ENCODE measurements at regions not wholly inside any gene's neighbourhood (a gene's known extent, or its start where the extent isn't known, plus 50 kb on each side); places are given as distances from the start of the nearest gene placed in this dataset.

DNA sequence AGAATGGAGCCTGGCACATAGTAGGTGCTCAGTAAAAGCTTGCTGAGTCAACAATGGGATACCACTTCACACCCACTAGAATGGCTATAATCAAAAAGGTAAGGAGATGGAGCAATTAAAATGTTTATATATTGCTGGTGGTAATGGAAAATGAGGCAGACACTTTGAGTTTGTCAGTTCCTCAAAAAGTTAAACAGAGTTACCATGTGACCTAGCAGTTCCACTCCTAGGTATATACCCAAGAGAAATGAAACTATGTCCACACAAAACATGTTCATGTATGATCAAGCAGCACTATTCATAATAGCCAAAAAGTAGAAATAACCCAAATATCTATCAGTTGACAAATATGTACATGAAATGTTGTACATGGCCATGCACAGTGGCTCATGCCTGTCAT is 74.8 kb upstream of the ECE1 start:
- TF ChIP-seq, protein P1, sequence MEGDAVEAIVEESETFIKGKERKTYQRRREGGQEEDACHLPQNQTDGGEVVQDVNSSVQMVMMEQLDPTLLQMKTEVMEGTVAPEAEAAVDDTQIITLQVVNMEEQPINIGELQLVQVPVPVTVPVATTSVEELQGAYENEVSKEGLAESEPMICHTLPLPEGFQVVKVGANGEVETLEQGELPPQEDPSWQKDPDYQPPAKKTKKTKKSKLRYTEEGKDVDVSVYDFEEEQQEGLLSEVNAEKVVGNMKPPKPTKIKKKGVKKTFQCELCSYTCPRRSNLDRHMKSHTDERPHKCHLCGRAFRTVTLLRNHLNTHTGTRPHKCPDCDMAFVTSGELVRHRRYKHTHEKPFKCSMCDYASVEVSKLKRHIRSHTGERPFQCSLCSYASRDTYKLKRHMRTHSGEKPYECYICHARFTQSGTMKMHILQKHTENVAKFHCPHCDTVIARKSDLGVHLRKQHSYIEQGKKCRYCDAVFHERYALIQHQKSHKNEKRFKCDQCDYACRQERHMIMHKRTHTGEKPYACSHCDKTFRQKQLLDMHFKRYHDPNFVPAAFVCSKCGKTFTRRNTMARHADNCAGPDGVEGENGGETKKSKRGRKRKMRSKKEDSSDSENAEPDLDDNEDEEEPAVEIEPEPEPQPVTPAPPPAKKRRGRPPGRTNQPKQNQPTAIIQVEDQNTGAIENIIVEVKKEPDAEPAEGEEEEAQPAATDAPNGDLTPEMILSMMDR (IDR thresholded peaks at IDR 0.05) = no peak
- no peak for TF ChIP-seq POLR2A (IDR thresholded peaks at IDR 0.05)
